Neural progenitor cell (in vitro differentiated cells): ENCODE measurements at regions not wholly inside any gene's neighbourhood (a gene's known extent, or its start where the extent isn't known, plus 50 kb on each side); places are given as distances from the start of the nearest gene placed in this dataset.

Experiments used
- DNase-seq: peaks from one replicate; pipeline ENCODE4 v3.0.0-alpha.2; 2016; ENCODE audit warnings: low spot score
- H2AFZ ChIP-seq: fragments of 200-600 bp; sonication (generic); replicated peaks from 2 replicates; pipeline ENCODE4 v1.6.1; 2016; ENCODE audit warnings: antibody characterized with exemption
- H3F3A ChIP-seq: fragments of 200-600 bp; sonication (generic); 2 replicates; pipeline ENCODE4 v1.6.1; 2016; ENCODE audit warnings: antibody characterized with exemption, low read depth
- H3K27ac ChIP-seq: fragments of 200-600 bp; sonication (generic); 2 replicates; pipeline ENCODE4 v1.5.1; 2016; ENCODE audit warnings: mild to moderate bottlenecking
- H3K27me3 ChIP-seq: fragments of 200-600 bp; sonication (generic); 2 replicates; pipeline ENCODE4 v1.6.1; 2016; ENCODE audit warnings: mild to moderate bottlenecking, moderate library complexity
- H3K36me3 ChIP-seq: fragments of 200-600 bp; sonication (generic); 2 replicates; pipeline ENCODE4 v1.5.1; 2016
- H3K4me1 ChIP-seq: fragments of 200-600 bp; sonication (generic); 2 replicates; pipeline ENCODE4 v1.6.1; 2016; ENCODE audit warnings: mixed run types
- H3K4me2 ChIP-seq: fragments of 200-600 bp; sonication (generic); 2 replicates; pipeline ENCODE4 v1.6.1; 2016
- H3K4me3 ChIP-seq: fragments of 200-600 bp; sonication (generic); 2 replicates; pipeline ENCODE4 v1.5.1; 2016
- H3K79me2 ChIP-seq: fragments of 200-600 bp; sonication (generic); 2 replicates; pipeline ENCODE4 v1.6.1; 2016; ENCODE audit warnings: low read depth
- H3K9ac ChIP-seq: fragments of 200-600 bp; sonication (generic); 2 replicates; pipeline ENCODE4 v1.6.1; 2016
- H3K9me3 ChIP-seq: fragments of 200-600 bp; sonication (generic); 2 replicates; pipeline ENCODE4 v1.5.1; 2016; ENCODE audit warnings: low read depth
- H4K20me1 ChIP-seq: fragments of 200-600 bp; sonication (generic); 2 replicates; pipeline ENCODE4 v1.6.1; 2016; ENCODE audit warnings: low read depth
- H3K27ac Mint-ChIP-seq: 3 replicates; pipeline ENCODE4 v1.8.0; 2021; ENCODE audit warnings: mixed read lengths
- H3K27me3 Mint-ChIP-seq: 2 replicates; pipeline ENCODE4 v1.8.0; 2022; ENCODE audit warnings: low read depth, mild to moderate bottlenecking, inconsistent platforms, moderate library complexity, mixed read lengths; ENCODE audit not compliant: insufficient read depth
- H3K36me3 Mint-ChIP-seq: 3 replicates; pipeline ENCODE4 v1.8.0; 2021; ENCODE audit warnings: mixed read lengths
- H3K4me1 Mint-ChIP-seq: 3 replicates; pipeline ENCODE4 v1.8.0; 2021; ENCODE audit warnings: mixed read lengths
- H3K4me3 Mint-ChIP-seq: 3 replicates; pipeline ENCODE4 v1.8.0; 2021; ENCODE audit warnings: mild to moderate bottlenecking, moderate library complexity, mixed read lengths
- H3K9me3 Mint-ChIP-seq: 3 replicates; pipeline ENCODE4 v1.8.0; 2020; ENCODE audit warnings: mixed read lengths
- CTCF ChIP-seq: fragments of 200-600 bp; sonication (generic); IDR thresholded peaks from 2 replicates; pipeline ENCODE4 v1.5.1; 2017; ENCODE audit warnings: antibody characterized with exemption, mild to moderate bottlenecking
- EZH2 ChIP-seq: fragments of 200-600 bp; sonication (generic); IDR thresholded peaks from 2 replicates; pipeline ENCODE4 v1.6.1; 2017; ENCODE audit warnings: antibody characterized with exemption, mild to moderate bottlenecking, moderate library complexity
- EZH2phosphoT487 ChIP-seq: fragments of 200-600 bp; sonication (generic); IDR thresholded peaks from 2 replicates; pipeline ENCODE4 v1.6.1; 2017; ENCODE audit warnings: antibody characterized with exemption

GRCh38 chr6:11353921-11354389 lies 121.5 kb upstream of the NEDD9 start:
- TF ChIP-seq CTCF (no peak), EZH2 (no peak), EZH2phosphoT487 (no peak)
- H3K27ac Mint-ChIP-seq, result no peak overlapping the region
- Histone ChIP-seq H3K9ac (no peak overlapping the region), H3K36me3 (no peaks in the 10 kb centered on the region), H2AFZ (peak overlapping the region; percentile 5), H4K20me1 (no peaks in the 10 kb centered on the region), H3K79me2 (no peaks in the 10 kb centered on the region), H3K9me3 (no peaks in the 10 kb centered on the region), H3F3A (no peaks in the 10 kb centered on the region), H3K4me3 (no peak overlapping the region), H3K27me3 (no peaks in the 10 kb centered on the region), H3K27ac (no peak overlapping the region), H3K4me2 (no peak overlapping the region), H3K4me1 (no peaks in the 10 kb centered on the region)
- DNase-seq, result no peak
- H3K36me3 Mint-ChIP-seq, result no peaks in the 10 kb centered on the region
- peaks cover 3% of the 10 kb centered on the region for H3K27me3 Mint-ChIP-seq
- H3K4me1 Mint-ChIP-seq, result peaks cover 16% of the 10 kb centered on the region
- no peaks in the 10 kb centered on the region for H3K9me3 Mint-ChIP-seq
- no peak overlapping the region for H3K4me3 Mint-ChIP-seq

- H3K4me1 Mint-ChIP-seq, result peaks cover 12% of the 10 kb centered on the region
- no peaks in the 10 kb centered on the region for H3K27me3 Mint-ChIP-seq
- no peaks in the 10 kb centered on the region for H3K36me3 Mint-ChIP-seq
- Histone ChIP-seq H3K4me2 (no peak overlapping the region), H3K9ac (no peak overlapping the region), H4K20me1 (no peaks in the 10 kb centered on the region), H3K36me3 (no peaks in the 10 kb centered on the region), H3F3A (no peaks in the 10 kb centered on the region), H3K4me3 (no peak overlapping the region), H3K9me3 (no peaks in the 10 kb centered on the region), H3K27ac (no peak overlapping the region), H3K79me2 (no peaks in the 10 kb centered on the region), H2AFZ (no peak overlapping the region), H3K27me3 (no peaks in the 10 kb centered on the region), H3K4me1 (no peaks in the 10 kb centered on the region)
- H3K27ac Mint-ChIP-seq, result no peak overlapping the region
- peaks cover 9% of the 10 kb centered on the region for H3K9me3 Mint-ChIP-seq
- DNase-seq, result no peak
- TF ChIP-seq EZH2phosphoT487 (no peak), EZH2 (no peak), CTCF (no peak)
- H3K4me3 Mint-ChIP-seq, result no peak overlapping the region
These were observed 117.8 kb upstream of the NEDD9 start for GRCh38 chr6:11350294-11350693.

DNA sequence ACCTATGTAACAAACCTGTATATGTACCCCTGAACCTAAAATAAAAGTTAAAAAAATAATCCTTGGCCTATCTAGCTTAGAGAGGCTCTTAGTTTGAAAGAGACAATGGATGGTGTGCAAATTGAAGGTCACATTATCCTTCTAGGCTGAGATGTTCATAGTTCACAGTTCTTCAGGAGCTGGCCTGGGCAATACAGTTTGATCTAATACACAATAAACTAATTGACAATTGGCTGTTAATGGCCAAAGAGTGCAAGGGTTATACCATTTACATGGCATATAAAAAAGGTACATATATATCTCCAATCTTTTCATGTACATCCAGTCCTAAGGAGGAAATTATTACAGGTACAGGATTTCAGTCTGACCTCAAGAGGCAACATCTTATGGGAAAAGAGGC lies 117.4 kb upstream of the NEDD9 start:
- no peak overlapping the region for H3K4me3 ChIP-seq
- no peak overlapping the region for H2AFZ ChIP-seq
- no peak overlapping the region for H3K9ac ChIP-seq
- H3K27ac ChIP-seq, result no peak overlapping the region
- Mint-ChIP-seq H3K27ac (no peak overlapping the region), H3K4me1 (peaks cover 12% of the 10 kb centered on the region), H3K4me3 (no peak overlapping the region), H3K9me3 (peaks cover 9% of the 10 kb centered on the region), H3K36me3 (no peaks in the 10 kb centered on the region), H3K27me3 (no peaks in the 10 kb centered on the region)
- H3K4me1 ChIP-seq, result no peaks in the 10 kb centered on the region
- H3K4me2 ChIP-seq, result no peak overlapping the region
- H3K9me3 ChIP-seq, result no peaks in the 10 kb centered on the region
- no peaks in the 10 kb centered on the region for H4K20me1 ChIP-seq
- H3K36me3 ChIP-seq, result no peaks in the 10 kb centered on the region
- TF ChIP-seq CTCF, result no peak
- no peak for TF ChIP-seq EZH2
- TF ChIP-seq EZH2phosphoT487, result no peak
- H3K79me2 ChIP-seq, result no peaks in the 10 kb centered on the region
- DNase-seq, result no peak
- no peaks in the 10 kb centered on the region for H3K27me3 ChIP-seq
- no peaks in the 10 kb centered on the region for H3F3A ChIP-seq
